Thoracic aorta (tissue), 2 donors: ENCODE measurements at regions not wholly inside any gene's neighbourhood (a gene's known extent, or its start where the extent isn't known, plus 50 kb on each side); places are given as distances from the start of the nearest gene placed in this dataset.

Experiments
- ATAC-seq: fragments of 150-250 bp; one replicate; pipeline ENCODE4 v1.8.0; 2017; ENCODE audit warnings: low read depth; ENCODE audit not compliant: insufficient number of reproducible peaks, low FRiP score
- DNase-seq: peaks from one replicate; pipeline ENCODE4 v3.0.0-alpha.2; 2020; ENCODE audit warnings: low spot score
- H3K27ac ChIP-seq, 2 donors: fragments of 200-600 bp; sonication (generic); 1 replicate in 1 of 2; 2 replicates in 1 of 2; pipeline ENCODE4 v1.5.1; 2016; ENCODE audit warnings: mild to moderate bottlenecking in 2 of 2, moderate library complexity in 2 of 2
- H3K27me3 ChIP-seq: fragments of 200-600 bp; sonication (generic); replicated peaks from 2 replicates; pipeline ENCODE4 v1.6.0; 2016; ENCODE audit warnings: mild to moderate bottlenecking; ENCODE audit not compliant: insufficient read depth
- H3K36me3 ChIP-seq: fragments of 200-600 bp; sonication (generic); one replicate; pipeline ENCODE4 v1.5.1; 2016
- H3K4me1 ChIP-seq, 2 donors: fragments of 200-600 bp; sonication (generic); 1 replicate in 1 of 2; 2 replicates in 1 of 2; pipeline versions ENCODE4 v1.5.1 to v1.6.0; 2016; ENCODE audit warnings: low read depth in 2 of 2, mild to moderate bottlenecking in 1 of 2; ENCODE audit not compliant: control insufficient read depth in 1 of 2
- H3K4me3 ChIP-seq: fragments of 200-600 bp; sonication (generic); 2 replicates; pipeline ENCODE4 v1.5.1; 2016; ENCODE audit warnings: mild to moderate bottlenecking
- H3K9me3 ChIP-seq: fragments of 200-600 bp; sonication (generic); 2 replicates; pipeline ENCODE4 v1.5.1; 2016
- TF ChIP-seq, protein P1 (sequence below): fragments of 200-600 bp; sonication (generic); IDR thresholded peaks from one replicate; pipeline ENCODE4 v1.5.1; 2019; ENCODE audit warnings: antibody characterized with exemption

DNA sequence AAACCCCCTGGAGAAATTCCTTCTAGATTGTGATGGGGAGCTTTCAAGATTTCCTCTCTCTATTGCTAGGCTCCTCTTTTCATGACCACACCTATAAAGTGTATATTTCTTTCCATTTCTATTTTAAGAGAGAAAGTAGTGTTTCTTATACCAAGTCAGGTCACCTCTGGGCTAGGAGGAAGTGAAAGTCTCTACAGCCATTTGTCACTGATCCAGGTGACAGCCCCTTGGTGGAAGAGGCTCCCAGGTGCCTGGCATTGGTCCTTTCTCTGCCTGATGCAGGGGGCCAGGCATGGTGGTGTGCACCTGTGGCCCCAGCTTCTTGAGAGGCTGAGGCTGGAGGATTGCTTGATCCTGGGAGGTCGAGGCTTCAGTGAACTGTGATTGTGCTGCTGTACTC lies 64.7 kb downstream of the DHCR7 start:
- Histone ChIP-seq H3K9me3 (no peaks in the 10 kb centered on the region), H3K4me3 (no peak overlapping the region), H3K27me3 (no peaks in the 10 kb centered on the region), H3K36me3 (no peaks in the 10 kb centered on the region), H3K27ac (no peak overlapping the region), H3K4me1 (no peaks in the 10 kb centered on the region)
- DNase-seq (no peak), ATAC-seq (no peak)
- TF ChIP-seq, protein P1, sequence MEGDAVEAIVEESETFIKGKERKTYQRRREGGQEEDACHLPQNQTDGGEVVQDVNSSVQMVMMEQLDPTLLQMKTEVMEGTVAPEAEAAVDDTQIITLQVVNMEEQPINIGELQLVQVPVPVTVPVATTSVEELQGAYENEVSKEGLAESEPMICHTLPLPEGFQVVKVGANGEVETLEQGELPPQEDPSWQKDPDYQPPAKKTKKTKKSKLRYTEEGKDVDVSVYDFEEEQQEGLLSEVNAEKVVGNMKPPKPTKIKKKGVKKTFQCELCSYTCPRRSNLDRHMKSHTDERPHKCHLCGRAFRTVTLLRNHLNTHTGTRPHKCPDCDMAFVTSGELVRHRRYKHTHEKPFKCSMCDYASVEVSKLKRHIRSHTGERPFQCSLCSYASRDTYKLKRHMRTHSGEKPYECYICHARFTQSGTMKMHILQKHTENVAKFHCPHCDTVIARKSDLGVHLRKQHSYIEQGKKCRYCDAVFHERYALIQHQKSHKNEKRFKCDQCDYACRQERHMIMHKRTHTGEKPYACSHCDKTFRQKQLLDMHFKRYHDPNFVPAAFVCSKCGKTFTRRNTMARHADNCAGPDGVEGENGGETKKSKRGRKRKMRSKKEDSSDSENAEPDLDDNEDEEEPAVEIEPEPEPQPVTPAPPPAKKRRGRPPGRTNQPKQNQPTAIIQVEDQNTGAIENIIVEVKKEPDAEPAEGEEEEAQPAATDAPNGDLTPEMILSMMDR, result no peak

- Histone ChIP-seq H3K27ac (no peak overlapping the region), H3K9me3 (no peaks in the 10 kb centered on the region), H3K4me3 (no peak overlapping the region), H3K36me3 (no peaks in the 10 kb centered on the region), H3K4me1 (no peaks in the 10 kb centered on the region), H3K27me3 (no peaks in the 10 kb centered on the region)
- TF ChIP-seq, protein P1, result no peak
- DNase-seq (no peak), ATAC-seq (no peak)
Observed at GRCh38 chr11:71381781-71382505, 66.2 kb downstream of the DHCR7 start.

DNA sequence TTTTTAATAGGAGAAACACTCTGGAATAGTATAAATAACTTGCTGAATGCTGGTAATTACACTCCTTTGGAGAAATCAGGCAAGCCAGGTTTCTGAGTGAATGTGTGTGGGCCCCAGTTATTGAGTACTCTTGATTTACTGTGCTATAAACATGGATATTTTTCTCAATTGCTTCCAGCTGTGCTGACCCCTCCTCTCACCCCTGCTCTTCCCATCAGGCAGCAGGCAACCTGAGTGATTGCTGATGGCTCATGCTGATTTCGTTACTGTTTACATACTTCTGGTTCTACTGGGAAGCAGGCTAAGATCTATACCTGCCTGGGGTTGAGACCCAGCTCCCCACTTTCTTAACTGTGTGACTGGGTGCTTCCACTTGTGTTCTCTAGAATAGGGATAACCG lies 68.5 kb downstream of the DHCR7 start:
- TF ChIP-seq, protein P1, result no peak
- ATAC-seq (no peak), DNase-seq (no peak)
- H3K4me1 ChIP-seq, result no peaks in the 10 kb centered on the region
- no peak overlapping the region for H3K4me3 ChIP-seq
- H3K36me3 ChIP-seq, result no peaks in the 10 kb centered on the region
- H3K27ac ChIP-seq, result no peak overlapping the region
- H3K27me3 ChIP-seq, result no peaks in the 10 kb centered on the region
- H3K9me3 ChIP-seq, result no peaks in the 10 kb centered on the region

DNA sequence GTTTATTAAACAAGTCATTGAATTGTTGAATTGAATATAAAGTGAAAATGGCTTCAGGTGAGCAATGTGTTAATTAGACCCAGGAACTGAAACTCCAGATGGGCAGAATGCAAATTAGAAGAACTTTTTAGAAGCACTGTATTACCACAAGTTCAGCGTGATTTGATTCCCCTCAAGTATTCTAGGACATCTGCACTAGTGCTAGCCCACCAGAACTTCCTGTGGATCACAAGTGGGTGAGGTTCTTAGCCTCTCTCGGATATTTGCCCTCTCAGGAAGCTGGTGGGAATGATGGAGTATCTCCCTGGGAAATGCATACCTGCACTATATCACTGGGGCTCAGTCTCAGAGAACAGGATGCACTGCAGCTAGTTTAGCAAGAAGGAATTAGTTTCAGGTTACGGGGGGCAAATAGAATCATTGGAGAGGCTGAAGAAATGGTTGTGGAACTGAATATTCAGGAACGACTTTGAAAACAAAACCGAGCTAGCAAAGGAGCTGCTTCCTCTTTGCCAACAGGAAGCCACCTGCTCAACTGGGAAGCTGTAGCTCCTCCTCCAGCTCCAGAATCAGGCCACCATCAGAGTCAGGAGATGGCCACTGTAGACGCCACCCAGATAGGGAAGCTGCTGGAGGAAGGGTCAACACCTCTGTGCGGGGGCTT lies 74.3 kb downstream of the DHCR7 start:
- no peak for ATAC-seq
- Histone ChIP-seq H3K27me3 (no peaks in the 10 kb centered on the region), H3K4me3 (no peak overlapping the region), H3K4me1 (no peaks in the 10 kb centered on the region), H3K27ac (no peak overlapping the region), H3K36me3 (no peaks in the 10 kb centered on the region), H3K9me3 (no peaks in the 10 kb centered on the region)
- no peak for DNase-seq
- TF ChIP-seq, protein P1, result no peak

- Histone ChIP-seq H3K4me3 (no peak overlapping the region), H3K27me3 (no peaks in the 10 kb centered on the region), H3K4me1 (no peaks in the 10 kb centered on the region), H3K27ac (no peak overlapping the region), H3K36me3 (no peaks in the 10 kb centered on the region), H3K9me3 (no peaks in the 10 kb centered on the region)
- TF ChIP-seq, protein P1, result no peak
- no peak for DNase-seq
- peak; percentile 10 for ATAC-seq
Observed at GRCh38 chr11:71372693-71373657, 75.2 kb downstream of the DHCR7 start.
